ENCODE measurements at regions not wholly inside any gene's neighbourhood (a gene's known extent, or its start where the extent isn't known, plus 50 kb on each side); places are given as distances from the start of the nearest gene placed in this dataset.

GRCh38 chr10:47141349-47141748 lies 158.6 kb upstream of the GDF10 start:
- DNase-seq, result no peak
- H3K4me1 Mint-ChIP-seq (ENCODE audit: low read depth), result peaks cover 39% of the 10 kb centered on the region
- peaks cover 4% of the 10 kb centered on the region; the same call in 1 of the 2 replicates for H3K9me3 Mint-ChIP-seq
- peaks cover 4% of the 10 kb centered on the region for H3K27me3 Mint-ChIP-seq (ENCODE audit: insufficient read depth)
- no peak overlapping the region for H3K27ac Mint-ChIP-seq
- TF ChIP-seq CTCF (IDR thresholded peaks at IDR 0.05), result no peak
- H3K4me3 Mint-ChIP-seq, result no peak overlapping the region
- H3K36me3 Mint-ChIP-seq (ENCODE audit: low read depth), result peaks cover 8% of the 10 kb centered on the region; the same call in 1 of the 2 replicates

- DNase-seq, result no peak
- no peak for TF ChIP-seq CTCF (IDR thresholded peaks at IDR 0.05)
- Mint-ChIP-seq H3K27ac (no peak overlapping the region), H3K9me3 (peaks cover 4% of the 10 kb centered on the region; the same call in 1 of the 2 replicates), H3K4me1 (ENCODE audit: low read depth) (peaks cover 37% of the 10 kb centered on the region), H3K27me3 (ENCODE audit: insufficient read depth) (peaks cover 4% of the 10 kb centered on the region), H3K36me3 (ENCODE audit: low read depth) (peaks cover 8% of the 10 kb centered on the region; the same call in 1 of the 2 replicates), H3K4me3 (no peak overlapping the region)
Measured at GRCh38 chr10:47143072-47143471, 156.9 kb upstream of the GDF10 start.

- no peak for DNase-seq
Measured at GRCh38 chr10:47143473-47143872, 156.5 kb upstream of the GDF10 start.

GRCh38 chr10:47144525-47144924 lies 155.5 kb upstream of the GDF10 start:
- no peak for TF ChIP-seq CTCF (IDR thresholded peaks at IDR 0.05)
- Mint-ChIP-seq H3K36me3 (ENCODE audit: low read depth) (no peaks in the 10 kb centered on the region; the same call in 1 of the 2 replicates), H3K4me1 (ENCODE audit: low read depth) (peaks cover 24% of the 10 kb centered on the region), H3K27me3 (ENCODE audit: insufficient read depth) (no peaks in the 10 kb centered on the region; the same call in 1 of the 2 replicates), H3K9me3 (no peaks in the 10 kb centered on the region), H3K4me3 (no peak overlapping the region), H3K27ac (no peak overlapping the region)
- no peak for DNase-seq

More at GRCh38 chr10:47143473-47143872, 156.5 kb upstream of the GDF10 start:
- no peak overlapping the region for H3K4me3 Mint-ChIP-seq
- H3K36me3 Mint-ChIP-seq (ENCODE audit: low read depth), result peaks cover 8% of the 10 kb centered on the region; the same call in 1 of the 2 replicates
- peaks cover 33% of the 10 kb centered on the region for H3K4me1 Mint-ChIP-seq (ENCODE audit: low read depth)
- no peak for TF ChIP-seq CTCF (IDR thresholded peaks at IDR 0.05)
- H3K27me3 Mint-ChIP-seq (ENCODE audit: insufficient read depth), result peaks cover 4% of the 10 kb centered on the region
- no peak overlapping the region for H3K27ac Mint-ChIP-seq
- peaks cover 4% of the 10 kb centered on the region; the same call in 1 of the 2 replicates for H3K9me3 Mint-ChIP-seq

GRCh38 chr10:47145290-47145934 lies 154.6 kb upstream of the GDF10 start:
- peaks cover 24% of the 10 kb centered on the region for H3K4me1 Mint-ChIP-seq (ENCODE audit: low read depth)

More at GRCh38 chr10:47145290-47145934, 154.6 kb upstream of the GDF10 start:
- DNase-seq, result no peak
- TF ChIP-seq CTCF (IDR thresholded peaks at IDR 0.05), result no peak
- no peak overlapping the region for H3K4me3 Mint-ChIP-seq
- H3K36me3 Mint-ChIP-seq (ENCODE audit: low read depth), result peaks cover 3% of the 10 kb centered on the region; the same call in 1 of the 2 replicates
- no peaks in the 10 kb centered on the region for H3K9me3 Mint-ChIP-seq
- no peak overlapping the region for H3K27ac Mint-ChIP-seq
- H3K27me3 Mint-ChIP-seq (ENCODE audit: insufficient read depth), result no peaks in the 10 kb centered on the region; the same call in 1 of the 2 replicates
